Astrocyte (in vitro differentiated cells and primary cell): ENCODE measurements at regions not wholly inside any gene's neighbourhood (a gene's known extent, or its start where the extent isn't known, plus 50 kb on each side); places are given as distances from the start of the nearest gene placed in this dataset.
A peak's percentile ranks its signal among the peaks of the same experiment; 100 is the strongest.

ENCODE experiments used
- DNase-seq: peaks from one replicate; pipeline ENCODE4 v3.0.0-alpha.2; 2010; ENCODE audit warnings: low read depth
- FAIRE-seq: peaks from 2 replicates; lab custom pipeline; 2011; peaks lifted over from hg19 to GRCh38; lab: Jason Lieb, UNC
- H2AFZ ChIP-seq: 2 replicates; pipeline ENCODE4 v1.6.0; 2012; ENCODE audit warnings: low read depth, low read length, inconsistent platforms
- H3K27ac ChIP-seq: 2 replicates; pipeline ENCODE4 v1.5.1; 2011; ENCODE audit warnings: low read depth, low read length, inconsistent platforms
- H3K27me3 ChIP-seq: 2 replicates; pipeline ENCODE4 v1.6.0; 2011; ENCODE audit warnings: low read length, inconsistent platforms; ENCODE audit not compliant: insufficient read depth
- H3K36me3 ChIP-seq: 2 replicates; pipeline ENCODE4 v1.5.1; 2011; ENCODE audit warnings: low read length, inconsistent platforms; ENCODE audit not compliant: insufficient read depth
- H3K4me1 ChIP-seq: 2 replicates; pipeline ENCODE4 v1.5.1; 2011; ENCODE audit warnings: low read length, inconsistent platforms; ENCODE audit not compliant: insufficient read depth
- H3K4me2 ChIP-seq: 2 replicates; pipeline ENCODE4 v1.6.0; 2012; ENCODE audit warnings: low read length, inconsistent platforms
- H3K4me3 ChIP-seq: 2 replicates; pipeline ENCODE4 v1.5.1; 2011; ENCODE audit warnings: low read depth, mild to moderate bottlenecking, low read length, inconsistent platforms; ENCODE audit not compliant: insufficient read depth
- H3K79me2 ChIP-seq: 2 replicates; pipeline ENCODE4 v1.6.0; 2012; ENCODE audit warnings: mild to moderate bottlenecking, low read length, inconsistent platforms; ENCODE audit not compliant: insufficient read depth
- H3K9ac ChIP-seq: 2 replicates; pipeline ENCODE4 v1.6.0; 2012; ENCODE audit warnings: mild to moderate bottlenecking, low read length, inconsistent platforms
- H3K9me3 ChIP-seq: 2 replicates; pipeline ENCODE4 v1.5.1; 2012; ENCODE audit warnings: low read depth, mild to moderate bottlenecking, low read length, inconsistent platforms; ENCODE audit not compliant: insufficient read depth
- H4K20me1 ChIP-seq: 2 replicates; pipeline ENCODE4 v1.6.0; 2012; ENCODE audit warnings: low read length, inconsistent platforms; ENCODE audit not compliant: insufficient read depth
- H3K27ac Mint-ChIP-seq: one replicate; pipeline ENCODE4 v1.8.0; 2021; ENCODE audit warnings: mild to moderate bottlenecking, mixed read lengths; ENCODE audit not compliant: unreplicated experiment
- H3K27me3 Mint-ChIP-seq: one replicate; pipeline ENCODE4 v1.8.0; 2021; ENCODE audit warnings: low read depth, mixed read lengths; ENCODE audit not compliant: unreplicated experiment
- H3K36me3 Mint-ChIP-seq: one replicate; pipeline ENCODE4 v1.8.0; 2021; ENCODE audit warnings: low read depth, mixed read lengths; ENCODE audit not compliant: unreplicated experiment
- H3K4me1 Mint-ChIP-seq: one replicate; pipeline ENCODE4 v1.8.0; 2021; ENCODE audit warnings: low read depth, mixed read lengths; ENCODE audit not compliant: unreplicated experiment
- H3K4me3 Mint-ChIP-seq: one replicate; pipeline ENCODE4 v1.8.0; 2021; ENCODE audit warnings: mild to moderate bottlenecking, moderate library complexity, mixed read lengths; ENCODE audit not compliant: unreplicated experiment
- H3K9me3 Mint-ChIP-seq: one replicate; pipeline ENCODE4 v1.8.0; 2021; ENCODE audit warnings: mild to moderate bottlenecking, mixed read lengths; ENCODE audit not compliant: unreplicated experiment
- CTCF ChIP-seq: IDR thresholded peaks from 2 replicates; pipeline ENCODE4 v1.5.1; 2011; ENCODE audit warnings: low read depth, mild to moderate bottlenecking, inconsistent platforms, low read length, moderate library complexity; ENCODE audit not compliant: insufficient read depth
- EZH2 ChIP-seq: IDR thresholded peaks from 2 replicates; pipeline ENCODE4 v1.6.1; 2012; ENCODE audit warnings: mild to moderate bottlenecking, low read length, inconsistent platforms; ENCODE audit not compliant: insufficient read depth

DNA sequence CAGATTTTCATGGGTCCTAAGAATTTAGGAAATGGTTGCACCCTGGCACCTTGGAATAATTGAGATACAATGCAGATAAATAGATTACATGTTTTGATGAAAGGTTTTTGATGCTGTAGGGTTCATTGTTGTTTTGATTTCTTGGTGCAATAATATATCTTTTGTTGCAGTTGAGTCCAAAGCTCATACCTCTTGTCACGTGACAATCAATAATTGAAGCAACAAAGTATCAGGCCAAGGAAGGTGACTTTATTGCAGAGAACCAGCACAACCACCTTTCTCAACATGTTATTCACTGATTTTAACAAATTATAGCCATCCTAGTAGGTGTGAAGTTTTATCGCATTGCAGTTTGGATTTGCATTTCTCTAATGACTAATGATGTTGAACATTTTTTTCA lies 285.5 kb upstream of the SLCO3A1 start:
- TF ChIP-seq EZH2 = no peak
- no peak for TF ChIP-seq CTCF
- H3K4me3 Mint-ChIP-seq = no peak overlapping the region
- peaks cover 2% of the 10 kb centered on the region for H3K27me3 Mint-ChIP-seq
- Histone ChIP-seq H3K27me3 (no peaks in the 10 kb centered on the region), H3K9ac (no peak overlapping the region), H4K20me1 (no peaks in the 10 kb centered on the region), H3K36me3 (no peaks in the 10 kb centered on the region), H2AFZ (no peak overlapping the region), H3K27ac (no peak overlapping the region), H3K9me3 (no peaks in the 10 kb centered on the region), H3K4me3 (no peak overlapping the region), H3K79me2 (no peaks in the 10 kb centered on the region), H3K4me1 (peaks cover 5% of the 10 kb centered on the region), H3K4me2 (no peak overlapping the region)
- H3K27ac Mint-ChIP-seq = no peak overlapping the region
- FAIRE-seq = no peak
- no peaks in the 10 kb centered on the region for H3K4me1 Mint-ChIP-seq
- no peaks in the 10 kb centered on the region for H3K9me3 Mint-ChIP-seq
- no peaks in the 10 kb centered on the region for H3K36me3 Mint-ChIP-seq
- no peak for DNase-seq

- no peaks in the 10 kb centered on the region for H3K27me3 ChIP-seq
- no peak overlapping the region for H3K4me2 ChIP-seq
- Mint-ChIP-seq H3K9me3 (no peaks in the 10 kb centered on the region), H3K27me3 (peaks cover 2% of the 10 kb centered on the region), H3K27ac (no peak overlapping the region), H3K36me3 (no peaks in the 10 kb centered on the region), H3K4me1 (no peaks in the 10 kb centered on the region), H3K4me3 (no peak overlapping the region)
- H4K20me1 ChIP-seq = no peaks in the 10 kb centered on the region
- no peak overlapping the region for H3K9ac ChIP-seq
- FAIRE-seq (no peak), DNase-seq (peak; percentile 72)
- H3K27ac ChIP-seq = no peak overlapping the region
- H3K79me2 ChIP-seq = no peaks in the 10 kb centered on the region
- H2AFZ ChIP-seq = peak overlapping the region; percentile 6
- TF ChIP-seq CTCF = no peak
- no peak for TF ChIP-seq EZH2
- no peaks in the 10 kb centered on the region for H3K36me3 ChIP-seq
- H3K4me3 ChIP-seq = no peak overlapping the region
- peaks cover 5% of the 10 kb centered on the region for H3K4me1 ChIP-seq
- no peaks in the 10 kb centered on the region for H3K9me3 ChIP-seq
These were observed 281.4 kb upstream of the SLCO3A1 start for GRCh38 chr15:91572110-91572509.

- Histone ChIP-seq H3K27ac (no peak overlapping the region), H3K4me3 (no peak overlapping the region), H4K20me1 (no peaks in the 10 kb centered on the region), H2AFZ (no peak overlapping the region), H3K4me2 (no peak overlapping the region), H3K27me3 (no peaks in the 10 kb centered on the region), H3K9ac (no peak overlapping the region), H3K9me3 (no peaks in the 10 kb centered on the region), H3K4me1 (peaks cover 5% of the 10 kb centered on the region), H3K36me3 (no peaks in the 10 kb centered on the region), H3K79me2 (no peaks in the 10 kb centered on the region)
- Mint-ChIP-seq H3K27me3 (no peaks in the 10 kb centered on the region), H3K36me3 (no peaks in the 10 kb centered on the region), H3K9me3 (no peaks in the 10 kb centered on the region), H3K4me1 (no peaks in the 10 kb centered on the region), H3K4me3 (no peak overlapping the region), H3K27ac (no peak overlapping the region)
- DNase-seq (no peak), FAIRE-seq (no peak)
- TF ChIP-seq EZH2 (no peak), CTCF (no peak)
These were observed 277.4 kb upstream of the SLCO3A1 start for GRCh38 chr15:91576096-91576495.
